ENCODE measurements at regions not wholly inside any gene's neighbourhood (a gene's known extent, or its start where the extent isn't known, plus 50 kb on each side); places are given as distances from the start of the nearest gene placed in this dataset.

DNA sequence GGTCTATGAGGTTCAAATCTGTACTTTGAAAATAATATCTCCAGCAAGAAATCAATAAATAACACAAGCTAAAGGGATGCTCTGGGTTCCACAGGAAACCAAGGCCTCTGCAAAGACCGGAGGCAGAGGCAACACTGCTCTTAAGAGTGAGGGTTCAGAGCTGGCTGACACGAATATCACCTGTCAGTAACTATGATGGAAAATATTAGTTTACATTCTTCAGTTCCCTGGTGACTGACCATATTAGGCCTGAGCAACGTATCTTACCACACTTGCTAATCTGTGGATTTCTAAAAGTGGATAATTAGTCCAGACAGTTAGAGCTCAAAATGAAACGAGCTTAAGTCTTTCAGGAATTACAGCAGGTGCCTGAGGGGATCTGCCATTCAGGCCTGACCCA is 459.3 kb downstream of the HS3ST3B1 start:
- Mint-ChIP-seq H3K4me3 (no peak overlapping the region), H3K27ac (no peak overlapping the region), H3K36me3 (ENCODE audit: low read depth) (no peaks in the 10 kb centered on the region), H3K9me3 (no peaks in the 10 kb centered on the region), H3K27me3 (peaks cover 19% of the 10 kb centered on the region), H3K4me1 (ENCODE audit: low read depth) (peaks cover 4% of the 10 kb centered on the region)

DNA sequence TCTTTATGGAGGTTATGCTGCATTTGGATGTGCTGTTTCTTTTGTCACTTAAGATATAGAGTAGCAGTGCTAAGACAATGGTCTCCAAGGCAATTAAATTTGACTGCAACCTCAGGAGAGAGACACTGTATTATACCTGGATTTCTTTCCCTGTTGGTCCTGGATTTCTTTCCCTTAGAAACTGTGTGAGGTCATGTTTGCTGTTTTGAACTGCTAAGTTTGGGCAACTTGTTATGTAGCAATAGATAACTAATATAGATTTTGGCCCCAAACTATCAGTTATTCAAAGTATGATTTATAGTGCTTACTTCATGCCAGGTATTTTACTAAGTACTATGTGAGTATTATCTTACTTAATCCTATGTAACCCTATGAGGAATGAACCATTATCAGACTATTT is 458.4 kb downstream of the HS3ST3B1 start:
- H3K4me3 Mint-ChIP-seq, result no peak overlapping the region
- peaks cover 4% of the 10 kb centered on the region for H3K4me1 Mint-ChIP-seq (ENCODE audit: low read depth)
- no peaks in the 10 kb centered on the region for H3K36me3 Mint-ChIP-seq (ENCODE audit: low read depth)
- no peaks in the 10 kb centered on the region for H3K9me3 Mint-ChIP-seq
- H3K27me3 Mint-ChIP-seq, result peaks cover 19% of the 10 kb centered on the region
- H3K27ac Mint-ChIP-seq, result no peak overlapping the region

DNA sequence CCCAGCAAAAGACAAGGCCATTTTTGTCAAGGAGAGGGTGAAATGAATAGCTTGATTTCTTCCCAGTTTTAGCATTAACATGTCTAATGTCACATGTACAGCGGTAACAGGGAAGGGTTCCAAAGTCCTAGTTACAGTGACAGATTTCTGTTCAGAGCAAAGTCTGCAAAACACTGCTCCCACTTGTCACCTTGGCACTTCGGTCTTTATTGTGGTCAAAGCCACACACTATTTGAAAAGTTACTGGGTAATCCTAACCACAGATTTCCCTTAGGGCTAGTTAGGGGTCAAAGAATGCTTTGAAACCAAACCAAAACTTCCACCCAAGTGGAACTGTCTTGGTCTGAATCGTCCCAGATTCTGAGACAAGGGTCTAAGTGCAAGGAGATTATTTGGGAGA is 455.6 kb downstream of the HS3ST3B1 start:
- H3K36me3 Mint-ChIP-seq (ENCODE audit: low read depth), result no peaks in the 10 kb centered on the region
- peaks cover 4% of the 10 kb centered on the region for H3K4me1 Mint-ChIP-seq (ENCODE audit: low read depth)
- no peak overlapping the region for H3K27ac Mint-ChIP-seq
- H3K9me3 Mint-ChIP-seq, result no peaks in the 10 kb centered on the region
- H3K4me3 Mint-ChIP-seq, result no peak overlapping the region
- H3K27me3 Mint-ChIP-seq, result peaks cover 19% of the 10 kb centered on the region

DNA sequence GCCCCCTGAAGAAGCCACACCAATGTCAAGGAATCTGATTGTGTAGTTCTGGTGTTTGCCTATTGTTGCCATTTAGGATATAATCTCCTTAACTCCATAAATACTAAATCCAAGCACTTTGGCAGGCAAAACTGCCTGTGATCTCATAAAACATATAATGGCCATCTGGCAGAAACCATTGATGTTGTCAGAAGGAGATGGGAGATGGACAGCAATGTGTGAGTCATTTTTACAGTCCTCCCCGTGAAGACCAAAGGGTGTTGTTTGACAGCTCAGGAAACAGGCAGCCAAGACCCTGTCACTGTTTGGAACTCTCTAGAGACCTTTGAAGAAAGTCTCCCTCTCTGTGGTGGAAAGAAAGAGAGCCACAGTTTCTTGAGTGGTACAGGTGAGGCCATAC is 454.1 kb downstream of the HS3ST3B1 start:
- Mint-ChIP-seq H3K9me3 (no peaks in the 10 kb centered on the region), H3K27me3 (peaks cover 19% of the 10 kb centered on the region), H3K4me3 (no peak overlapping the region), H3K4me1 (ENCODE audit: low read depth) (no peaks in the 10 kb centered on the region), H3K27ac (no peak overlapping the region), H3K36me3 (ENCODE audit: low read depth) (no peaks in the 10 kb centered on the region)

DNA sequence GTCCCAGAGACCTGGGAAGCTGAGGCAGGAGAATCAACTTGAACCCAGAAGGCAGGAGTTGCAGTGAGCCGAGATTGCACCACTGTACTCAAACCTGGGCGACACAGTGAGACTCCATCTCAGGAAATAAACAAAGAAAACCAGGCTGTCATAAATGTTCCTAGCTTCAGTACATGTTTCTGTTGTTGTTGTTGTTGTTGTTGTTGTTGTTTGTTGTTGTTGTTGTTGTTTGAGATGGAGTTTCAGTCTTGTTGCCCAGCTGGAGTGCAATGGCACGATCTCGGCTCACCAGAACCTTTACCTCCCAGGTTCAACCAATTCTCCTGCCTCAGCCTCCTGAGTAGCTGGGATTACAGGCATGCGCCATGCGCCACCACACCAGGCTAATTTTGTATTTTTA is 452.5 kb downstream of the HS3ST3B1 start:
- Mint-ChIP-seq H3K4me1 (ENCODE audit: low read depth) (peaks cover 5% of the 10 kb centered on the region), H3K27me3 (peaks cover 11% of the 10 kb centered on the region), H3K36me3 (ENCODE audit: low read depth) (no peaks in the 10 kb centered on the region)

DNA sequence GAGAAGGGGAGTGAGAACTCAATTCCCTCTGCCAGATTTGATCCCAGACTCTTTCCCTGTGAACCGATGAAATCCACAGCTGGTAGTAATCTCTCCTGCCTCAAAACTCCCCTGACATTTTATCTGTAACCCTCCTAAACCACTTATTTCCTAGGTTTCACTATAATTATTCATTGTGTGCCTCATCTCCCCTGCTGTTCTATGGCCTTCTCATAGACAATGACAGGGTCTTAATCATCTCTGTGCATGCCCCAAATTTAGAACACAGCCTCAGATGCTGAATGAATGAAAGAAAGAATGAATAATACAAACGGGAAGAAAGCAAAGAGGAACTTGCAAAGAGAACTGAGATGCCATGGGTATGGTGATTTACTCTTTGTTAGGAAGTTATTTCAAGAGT is 451.1 kb downstream of the HS3ST3B1 start:
- H3K4me1 Mint-ChIP-seq (ENCODE audit: low read depth), result peaks cover 12% of the 10 kb centered on the region
- no peaks in the 10 kb centered on the region for H3K36me3 Mint-ChIP-seq (ENCODE audit: low read depth)
- H3K27me3 Mint-ChIP-seq, result no peaks in the 10 kb centered on the region
- no peak overlapping the region for H3K4me3 Mint-ChIP-seq
- H3K9me3 Mint-ChIP-seq, result no peaks in the 10 kb centered on the region
- no peak overlapping the region for H3K27ac Mint-ChIP-seq

More for the DNA sequence above, 452.5 kb downstream of the HS3ST3B1 start:
- H3K4me3 Mint-ChIP-seq, result no peak overlapping the region
- H3K9me3 Mint-ChIP-seq, result no peaks in the 10 kb centered on the region
- H3K27ac Mint-ChIP-seq, result no peak overlapping the region

DNA sequence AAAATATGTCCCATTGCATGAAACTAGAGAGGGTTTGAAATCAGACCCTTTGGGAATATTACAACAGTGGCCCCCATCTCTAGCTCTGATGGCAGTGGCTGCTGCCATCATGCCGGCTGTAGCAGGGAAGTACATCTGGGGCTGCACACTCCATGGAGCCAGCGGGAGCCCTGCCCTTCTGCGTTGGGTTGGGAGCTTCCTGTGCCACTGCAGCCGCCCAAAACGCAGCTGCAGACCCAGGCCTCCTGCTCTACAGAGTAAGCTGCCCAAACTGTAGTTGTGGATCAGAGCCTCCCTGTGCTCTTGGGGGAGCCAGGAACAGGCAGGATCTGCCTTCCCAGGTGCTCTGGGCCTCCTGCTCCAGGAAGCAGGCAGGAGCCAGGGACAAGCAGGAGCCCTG is 450.0 kb downstream of the HS3ST3B1 start:
- Mint-ChIP-seq H3K27me3 (no peaks in the 10 kb centered on the region), H3K4me1 (ENCODE audit: low read depth) (peaks cover 12% of the 10 kb centered on the region), H3K36me3 (ENCODE audit: low read depth) (no peaks in the 10 kb centered on the region), H3K27ac (no peak overlapping the region), H3K4me3 (no peak overlapping the region), H3K9me3 (no peaks in the 10 kb centered on the region)

DNA sequence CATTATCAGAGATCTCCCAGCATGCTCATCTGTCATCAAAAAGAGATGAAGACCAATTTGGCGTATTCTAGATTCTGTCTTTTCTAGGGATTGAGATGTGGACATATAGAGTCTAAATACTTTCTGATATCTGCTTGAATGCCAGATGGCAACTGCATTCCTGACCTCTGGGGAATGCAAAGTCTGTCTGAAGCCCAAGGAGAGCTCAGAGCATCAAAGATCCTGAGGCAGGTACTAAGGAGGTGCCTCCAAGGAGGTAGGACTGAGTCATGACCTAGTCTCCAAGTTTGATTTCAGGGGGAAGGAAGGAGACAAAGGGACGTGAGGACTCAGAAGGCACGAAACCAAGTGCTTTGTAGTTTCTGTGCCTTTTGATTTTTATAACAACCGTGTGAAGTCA is 448.4 kb downstream of the HS3ST3B1 start:
- H3K9me3 Mint-ChIP-seq, result no peaks in the 10 kb centered on the region
- no peaks in the 10 kb centered on the region for H3K27me3 Mint-ChIP-seq
- H3K27ac Mint-ChIP-seq, result no peak overlapping the region
- no peaks in the 10 kb centered on the region for H3K36me3 Mint-ChIP-seq (ENCODE audit: low read depth)
- H3K4me1 Mint-ChIP-seq (ENCODE audit: low read depth), result peaks cover 16% of the 10 kb centered on the region
- no peak overlapping the region for H3K4me3 Mint-ChIP-seq

DNA sequence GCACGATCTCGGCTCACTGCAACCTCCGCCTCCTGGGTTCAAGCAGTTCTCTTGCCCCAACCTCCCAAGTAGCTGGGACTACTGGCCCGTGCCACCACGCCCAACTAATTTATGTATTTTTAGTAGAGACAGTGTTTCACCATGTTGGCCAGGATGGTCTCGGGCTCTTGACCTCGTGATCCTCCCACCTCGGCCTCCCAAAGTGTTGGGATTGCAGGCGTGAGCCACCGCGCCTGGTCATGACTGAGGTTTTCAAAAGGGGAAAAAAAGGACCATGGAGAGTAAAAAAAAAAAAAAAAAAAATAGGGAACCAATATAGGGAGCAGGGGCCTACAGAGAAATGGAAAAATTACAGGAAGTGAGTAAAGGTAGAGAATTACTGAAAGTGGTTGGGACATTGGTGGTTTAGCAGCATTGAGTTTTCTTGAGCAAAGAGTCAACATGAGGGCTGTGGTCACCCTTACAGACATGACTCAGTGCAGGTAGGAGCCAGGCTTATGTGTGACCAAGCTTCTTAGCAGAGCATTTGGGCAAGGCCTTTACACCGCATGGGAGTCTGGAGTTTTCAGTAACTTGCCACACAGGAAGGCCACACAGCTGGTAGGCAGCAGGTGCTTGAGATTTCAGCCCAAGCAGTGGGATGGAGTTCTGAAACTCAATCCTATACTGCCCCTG is 447.3 kb downstream of the HS3ST3B1 start:
- Mint-ChIP-seq H3K4me3 (no peak overlapping the region), H3K36me3 (ENCODE audit: low read depth) (no peaks in the 10 kb centered on the region), H3K4me1 (ENCODE audit: low read depth) (peaks cover 16% of the 10 kb centered on the region), H3K9me3 (no peaks in the 10 kb centered on the region), H3K27me3 (no peaks in the 10 kb centered on the region), H3K27ac (no peak overlapping the region)

DNA sequence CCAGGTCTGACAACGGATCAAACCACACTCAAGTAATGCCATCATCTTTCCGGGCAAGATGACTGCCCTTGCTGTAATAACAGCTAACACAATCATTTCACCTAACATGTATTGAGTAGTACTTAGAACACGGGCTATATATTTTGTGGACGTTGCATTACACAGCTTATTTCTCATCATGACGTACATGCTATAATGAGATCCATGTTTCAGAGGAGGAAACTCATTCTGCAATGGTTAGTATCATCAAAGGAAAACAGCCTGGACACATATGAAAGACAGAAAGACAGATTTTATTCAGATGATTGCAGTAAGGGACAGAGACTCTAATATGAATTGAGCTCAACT is 446.7 kb downstream of the HS3ST3B1 start:
- H3K27ac Mint-ChIP-seq, result no peak overlapping the region
- no peaks in the 10 kb centered on the region for H3K36me3 Mint-ChIP-seq (ENCODE audit: low read depth)

DNA sequence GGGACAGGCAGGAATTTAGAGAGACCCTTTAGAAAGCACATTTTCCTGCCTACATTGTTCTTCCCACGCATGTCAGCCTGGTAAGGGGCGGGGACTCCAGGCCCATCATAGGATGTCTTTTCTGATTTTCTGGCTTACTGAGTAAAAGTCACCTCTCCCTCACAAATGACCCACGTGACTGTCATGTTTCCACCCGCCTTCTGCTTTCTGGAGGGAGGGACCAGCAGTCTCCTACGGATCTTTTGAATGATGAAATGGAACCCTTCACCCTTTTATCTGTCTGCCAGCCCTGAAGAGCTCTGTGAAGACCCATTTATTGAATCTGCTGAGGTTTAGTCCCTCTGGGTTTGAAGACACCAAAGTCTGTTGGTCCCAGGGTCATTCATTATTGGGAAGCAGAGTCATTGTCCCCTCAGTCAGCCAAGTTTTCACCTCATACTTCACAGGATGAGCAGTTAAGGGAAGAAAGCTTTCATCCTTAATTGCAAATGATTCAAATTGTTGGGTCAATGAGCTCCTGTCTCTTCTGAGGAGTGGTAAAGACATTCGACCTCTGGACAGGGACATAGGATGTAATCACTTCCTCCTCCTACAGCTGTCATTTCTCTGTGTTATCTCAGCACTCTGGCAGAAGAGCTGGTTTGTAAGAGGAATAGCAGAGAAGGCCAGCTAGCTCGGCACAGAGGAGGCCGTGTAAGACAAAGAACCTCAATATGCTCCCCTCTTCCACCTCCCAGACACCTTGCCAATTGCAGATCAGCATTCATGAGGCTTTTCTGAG is 446.1 kb downstream of the HS3ST3B1 start:
- H3K9me3 Mint-ChIP-seq, result no peaks in the 10 kb centered on the region
- H3K36me3 Mint-ChIP-seq (ENCODE audit: low read depth), result no peaks in the 10 kb centered on the region
- H3K4me1 Mint-ChIP-seq (ENCODE audit: low read depth), result peaks cover 16% of the 10 kb centered on the region
- H3K4me3 Mint-ChIP-seq, result no peak overlapping the region
- no peak overlapping the region for H3K27ac Mint-ChIP-seq
- no peaks in the 10 kb centered on the region for H3K27me3 Mint-ChIP-seq

More for the DNA sequence above, 446.7 kb downstream of the HS3ST3B1 start:
- H3K4me3 Mint-ChIP-seq, result no peak overlapping the region
- H3K9me3 Mint-ChIP-seq, result no peaks in the 10 kb centered on the region
- H3K27me3 Mint-ChIP-seq, result no peaks in the 10 kb centered on the region
- peaks cover 16% of the 10 kb centered on the region for H3K4me1 Mint-ChIP-seq (ENCODE audit: low read depth)

DNA sequence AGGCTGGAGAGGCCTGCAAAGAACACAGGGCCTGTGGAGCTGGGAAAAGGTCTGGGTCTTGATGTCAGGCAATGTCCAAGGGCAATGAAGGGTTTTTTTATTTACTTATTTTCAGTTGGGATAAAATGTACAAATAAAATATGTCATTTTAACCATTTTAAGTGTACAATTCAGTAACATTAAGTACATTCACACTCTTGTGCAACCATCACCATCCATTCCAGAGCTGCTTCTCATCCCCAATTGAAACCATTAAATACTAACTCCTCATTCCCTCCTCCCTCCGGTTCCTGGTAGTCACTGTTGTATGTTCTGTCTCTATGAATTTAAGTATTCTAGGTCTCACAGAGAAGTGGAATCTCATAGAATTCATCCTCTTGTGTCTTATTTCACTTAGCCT is 444.7 kb downstream of the HS3ST3B1 start:
- Mint-ChIP-seq H3K4me3 (no peak overlapping the region), H3K4me1 (ENCODE audit: low read depth) (peaks cover 16% of the 10 kb centered on the region), H3K27me3 (no peaks in the 10 kb centered on the region), H3K9me3 (no peaks in the 10 kb centered on the region), H3K27ac (no peak overlapping the region), H3K36me3 (ENCODE audit: low read depth) (no peaks in the 10 kb centered on the region)

DNA sequence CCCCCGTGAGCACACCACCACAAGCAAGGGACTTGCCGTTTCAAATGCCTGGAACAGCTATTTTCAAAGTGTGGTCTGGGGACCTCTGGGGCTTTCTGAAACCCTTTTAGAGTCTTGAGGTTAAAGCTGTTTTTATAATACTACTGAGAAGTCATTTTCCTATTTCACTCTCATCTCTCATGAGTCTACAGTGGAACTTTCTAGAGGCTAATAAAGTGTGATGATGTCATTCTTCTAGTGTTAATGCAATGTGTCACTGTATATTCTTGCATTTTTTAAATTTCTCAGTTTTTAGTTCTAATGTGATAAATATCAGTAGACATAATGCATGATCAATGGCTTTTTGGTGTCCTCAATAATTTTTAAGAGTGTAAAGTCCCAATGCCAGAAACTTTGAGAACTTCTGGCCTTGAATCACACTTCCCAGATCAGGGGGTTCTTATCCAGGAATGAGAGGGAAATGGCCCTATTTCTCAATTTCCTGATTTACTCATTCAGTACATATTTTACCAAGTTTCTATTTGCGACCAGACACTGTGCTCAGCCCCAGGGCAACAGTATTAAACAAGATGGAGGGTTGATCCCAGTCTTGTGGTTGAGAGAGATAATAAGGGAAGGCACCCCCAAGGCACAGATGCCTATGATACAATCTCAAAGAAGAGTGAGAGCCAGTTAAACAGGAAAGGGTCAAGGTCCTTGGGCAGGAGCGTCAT is 444.0 kb downstream of the HS3ST3B1 start:
- no peak overlapping the region for H3K27ac Mint-ChIP-seq
- H3K4me1 Mint-ChIP-seq (ENCODE audit: low read depth), result peaks cover 16% of the 10 kb centered on the region
- H3K27me3 Mint-ChIP-seq, result no peaks in the 10 kb centered on the region
- H3K9me3 Mint-ChIP-seq, result no peaks in the 10 kb centered on the region
- no peak overlapping the region for H3K4me3 Mint-ChIP-seq
- H3K36me3 Mint-ChIP-seq (ENCODE audit: low read depth), result no peaks in the 10 kb centered on the region

DNA sequence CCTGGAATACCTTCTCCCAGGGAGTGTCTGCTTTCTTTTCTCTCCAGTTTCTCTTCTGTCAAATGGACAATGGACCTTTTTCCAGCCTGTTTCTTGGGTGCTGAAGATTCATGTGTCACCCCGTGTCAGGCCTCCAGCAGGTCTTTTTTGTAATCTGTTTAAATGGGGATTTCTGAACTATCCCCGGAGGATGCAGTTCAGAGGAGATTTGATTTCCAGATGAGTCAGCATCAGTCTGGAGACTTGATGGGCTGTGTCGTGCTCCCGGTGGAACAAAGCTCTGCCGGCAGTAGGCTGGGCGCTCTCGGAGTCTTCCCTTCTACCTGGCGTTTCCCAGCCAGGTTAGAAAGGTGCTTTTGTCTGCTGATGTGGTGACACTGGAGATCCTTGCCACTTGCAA is 440.6 kb downstream of the HS3ST3B1 start:
- Mint-ChIP-seq H3K9me3 (no peaks in the 10 kb centered on the region), H3K4me1 (ENCODE audit: low read depth) (peaks cover 4% of the 10 kb centered on the region), H3K27me3 (no peaks in the 10 kb centered on the region), H3K27ac (no peak overlapping the region), H3K4me3 (no peak overlapping the region), H3K36me3 (ENCODE audit: low read depth) (no peaks in the 10 kb centered on the region)

DNA sequence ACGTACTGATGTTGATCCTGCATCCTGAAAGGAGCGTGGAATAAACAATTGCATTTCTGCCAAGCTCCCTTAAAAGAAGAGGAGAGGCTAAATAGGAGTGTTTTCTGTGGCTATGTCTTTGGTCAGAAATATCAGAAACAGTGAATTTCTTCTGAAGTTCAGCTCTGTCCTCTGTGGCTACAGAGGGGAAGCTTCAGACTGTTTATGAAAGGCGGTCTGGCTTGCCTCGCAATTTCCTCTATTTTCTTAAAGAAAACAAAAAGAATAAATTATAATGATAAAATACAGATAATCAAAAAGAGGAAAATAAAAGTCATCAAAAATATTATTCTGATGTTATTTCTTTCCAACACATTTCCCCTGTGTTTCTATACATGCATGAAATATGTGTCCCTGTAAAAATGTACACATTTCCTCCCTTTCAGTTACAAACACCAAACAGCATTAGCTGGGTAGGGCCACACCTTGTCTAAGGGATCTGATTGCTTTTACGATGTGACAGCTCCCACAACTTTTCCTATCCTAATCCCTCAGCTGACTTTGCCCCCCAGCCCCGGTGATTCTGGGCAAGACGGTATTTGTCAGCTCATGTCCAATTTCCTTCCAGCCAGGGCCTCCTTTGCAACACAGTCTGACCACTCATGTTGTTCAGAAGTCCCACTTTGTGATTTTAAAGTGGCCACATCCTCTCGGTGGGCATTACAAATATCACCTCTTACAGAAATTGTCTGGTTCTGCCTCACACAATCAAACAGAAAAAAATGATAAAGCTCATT is 439.0 kb downstream of the HS3ST3B1 start:
- no peaks in the 10 kb centered on the region for H3K27me3 Mint-ChIP-seq
- no peak overlapping the region for H3K4me3 Mint-ChIP-seq
- H3K4me1 Mint-ChIP-seq (ENCODE audit: low read depth), result no peaks in the 10 kb centered on the region
- no peak overlapping the region for H3K27ac Mint-ChIP-seq
- H3K36me3 Mint-ChIP-seq (ENCODE audit: low read depth), result no peaks in the 10 kb centered on the region
- no peaks in the 10 kb centered on the region for H3K9me3 Mint-ChIP-seq
